ENCODE measurements at regions not wholly inside any gene's neighbourhood (a gene's known extent, or its start where the extent isn't known, plus 50 kb on each side); places are given as distances from the start of the nearest gene placed in this dataset.

- no peaks in the 10 kb centered on the region for H4K20me1 ChIP-seq (ENCODE audit: insufficient read depth)
- TF ChIP-seq, protein P1, sequence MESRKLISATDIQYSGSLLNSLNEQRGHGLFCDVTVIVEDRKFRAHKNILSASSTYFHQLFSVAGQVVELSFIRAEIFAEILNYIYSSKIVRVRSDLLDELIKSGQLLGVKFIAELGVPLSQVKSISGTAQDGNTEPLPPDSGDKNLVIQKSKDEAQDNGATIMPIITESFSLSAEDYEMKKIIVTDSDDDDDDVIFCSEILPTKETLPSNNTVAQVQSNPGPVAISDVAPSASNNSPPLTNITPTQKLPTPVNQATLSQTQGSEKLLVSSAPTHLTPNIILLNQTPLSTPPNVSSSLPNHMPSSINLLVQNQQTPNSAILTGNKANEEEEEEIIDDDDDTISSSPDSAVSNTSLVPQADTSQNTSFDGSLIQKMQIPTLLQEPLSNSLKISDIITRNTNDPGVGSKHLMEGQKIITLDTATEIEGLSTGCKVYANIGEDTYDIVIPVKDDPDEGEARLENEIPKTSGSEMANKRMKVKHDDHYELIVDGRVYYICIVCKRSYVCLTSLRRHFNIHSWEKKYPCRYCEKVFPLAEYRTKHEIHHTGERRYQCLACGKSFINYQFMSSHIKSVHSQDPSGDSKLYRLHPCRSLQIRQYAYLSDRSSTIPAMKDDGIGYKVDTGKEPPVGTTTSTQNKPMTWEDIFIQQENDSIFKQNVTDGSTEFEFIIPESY (IDR thresholded peaks at IDR 0.05; ENCODE audit: extremely low read depth, insufficient replicate concordance, low read length), result no peak
- TF ChIP-seq ZNF274 (IDR thresholded peaks at IDR 0.05; ENCODE audit: low read depth, low read length) (no peak), POLR2AphosphoS5 (IDR thresholded peaks at IDR 0.05; ENCODE audit: low read depth, low read length) (no peak), ELF1 (IDR thresholded peaks at IDR 0.05; ENCODE audit: borderline replicate concordance, low read depth) (no peak), POLR2A (IDR thresholded peaks at IDR 0.05; ENCODE audit: borderline replicate concordance, extremely low read depth, insufficient read depth, insufficient read length) (no peak), EGR1 (IDR thresholded peaks at IDR 0.05; ENCODE audit: low read depth) (no peak), FOSL1 (IDR thresholded peaks at IDR 0.05; ENCODE audit: low read depth) (no peak), YY1 (IDR thresholded peaks at IDR 0.05; ENCODE audit: extremely low read depth, insufficient replicate concordance, low read depth, low read length) (no peak), MAX (IDR thresholded peaks at IDR 0.05) (no peak), EZH2phosphoT487 (IDR thresholded peaks at IDR 0.05; ENCODE audit: borderline replicate concordance) (no peak), TCF7L2 (IDR thresholded peaks at IDR 0.05; ENCODE audit: borderline replicate concordance, extremely low read depth, insufficient read depth, insufficient read length) (no peak), SRF (IDR thresholded peaks at IDR 0.05; ENCODE audit: low read depth) (no peak), JUND (IDR thresholded peaks at IDR 0.05) (no peak), SP1 (IDR thresholded peaks at IDR 0.05; ENCODE audit: low read depth) (no peak)
- TF ChIP-seq, protein P2, sequence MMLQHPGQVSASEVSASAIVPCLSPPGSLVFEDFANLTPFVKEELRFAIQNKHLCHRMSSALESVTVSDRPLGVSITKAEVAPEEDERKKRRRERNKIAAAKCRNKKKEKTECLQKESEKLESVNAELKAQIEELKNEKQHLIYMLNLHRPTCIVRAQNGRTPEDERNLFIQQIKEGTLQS (IDR thresholded peaks at IDR 0.05), result no peak
- TF ChIP-seq, protein P3, sequence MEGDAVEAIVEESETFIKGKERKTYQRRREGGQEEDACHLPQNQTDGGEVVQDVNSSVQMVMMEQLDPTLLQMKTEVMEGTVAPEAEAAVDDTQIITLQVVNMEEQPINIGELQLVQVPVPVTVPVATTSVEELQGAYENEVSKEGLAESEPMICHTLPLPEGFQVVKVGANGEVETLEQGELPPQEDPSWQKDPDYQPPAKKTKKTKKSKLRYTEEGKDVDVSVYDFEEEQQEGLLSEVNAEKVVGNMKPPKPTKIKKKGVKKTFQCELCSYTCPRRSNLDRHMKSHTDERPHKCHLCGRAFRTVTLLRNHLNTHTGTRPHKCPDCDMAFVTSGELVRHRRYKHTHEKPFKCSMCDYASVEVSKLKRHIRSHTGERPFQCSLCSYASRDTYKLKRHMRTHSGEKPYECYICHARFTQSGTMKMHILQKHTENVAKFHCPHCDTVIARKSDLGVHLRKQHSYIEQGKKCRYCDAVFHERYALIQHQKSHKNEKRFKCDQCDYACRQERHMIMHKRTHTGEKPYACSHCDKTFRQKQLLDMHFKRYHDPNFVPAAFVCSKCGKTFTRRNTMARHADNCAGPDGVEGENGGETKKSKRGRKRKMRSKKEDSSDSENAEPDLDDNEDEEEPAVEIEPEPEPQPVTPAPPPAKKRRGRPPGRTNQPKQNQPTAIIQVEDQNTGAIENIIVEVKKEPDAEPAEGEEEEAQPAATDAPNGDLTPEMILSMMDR (IDR thresholded peaks at IDR 0.05 in 2 of 3, conservative IDR thresholded peaks at IDR 0.05 in 1 of 3; ENCODE audit: borderline replicate concordance in 1 of 3, insufficient read depth in 1 of 3, low read depth in 2 of 3, low read length in 2 of 3), result no peak
- H3K27ac ChIP-seq (ENCODE audit: low read depth, low read length), result no peak overlapping the region
- intact Hi-C loops (cut with micrococcal nuclease), result no loop called here
- RAD21 ChIA-PET (ENCODE audit: low non-redundant PET in 1 of 2, low total read pairs in 2 of 2, uncharacterized antibody in 2 of 2, unreplicated experiment in 2 of 2), result no interaction called here
- CTCF ChIA-PET, result no interaction called here
- BruUV-seq (replicated peaks), result no TSS peak
- H3K9ac ChIP-seq (ENCODE audit: low read length), result no peak overlapping the region
- ATAC-seq (no peak), DNase-seq (ENCODE audit: low read depth, low spot score) (no peak)
- no peaks in the 10 kb centered on the region for H3K27me3 ChIP-seq (ENCODE audit: insufficient read depth, low read length)
- H3K4me2 ChIP-seq (ENCODE audit: low read length), result no peak overlapping the region
- peaks cover 5 to 18% of the 10 kb centered on the region in 2 experiments; a peak in 3 of 4 replicates for H3K4me1 ChIP-seq (ENCODE audit: control insufficient read depth in 1 of 2, insufficient read depth in 2 of 2, low read length in 2 of 2)
- H3K36me3 ChIP-seq (ENCODE audit: control insufficient read depth in 1 of 2, insufficient read depth in 2 of 2, low read length in 2 of 2), result no peaks in the 10 kb centered on the region
- no peaks in the 10 kb centered on the region for H3K9me3 ChIP-seq (ENCODE audit: control insufficient read depth in 1 of 2, insufficient read depth in 1 of 2, low read depth in 1 of 2, low read length in 2 of 2)
- no peak overlapping the region for H2AFZ ChIP-seq (ENCODE audit: low read depth, low read length, poor library complexity, severe bottlenecking)
- H3K79me2 ChIP-seq (ENCODE audit: insufficient read depth, low read length), result no peaks in the 10 kb centered on the region
- H3K4me3 ChIP-seq (replicated peaks in 1 of 2; ENCODE audit: low read depth in 1 of 2, low read length in 2 of 2), result no peak overlapping the region
- H3K9me2 ChIP-seq (ENCODE audit: insufficient read depth), result no peaks in the 10 kb centered on the region
- POLR2A ChIA-PET, result no interaction called here
Observed at GRCh38 chr1:224525411-224526040, 90.6 kb upstream of the CNIH3 start.
